Astrocyte of the hippocampus (primary cell): ENCODE measurements at regions not wholly inside any gene's neighbourhood (a gene's known extent, or its start where the extent isn't known, plus 50 kb on each side); places are given as distances from the start of the nearest gene placed in this dataset.

ENCODE experiments used
- DNase-seq: peaks from one replicate; pipeline ENCODE4 v3.0.0; 2011; ENCODE audit warnings: low read depth, low spot score

GRCh38 chr20:48358176-48359054, 469.4 kb downstream of the PREX1 start:
- DNase-seq, result no peak

DNA sequence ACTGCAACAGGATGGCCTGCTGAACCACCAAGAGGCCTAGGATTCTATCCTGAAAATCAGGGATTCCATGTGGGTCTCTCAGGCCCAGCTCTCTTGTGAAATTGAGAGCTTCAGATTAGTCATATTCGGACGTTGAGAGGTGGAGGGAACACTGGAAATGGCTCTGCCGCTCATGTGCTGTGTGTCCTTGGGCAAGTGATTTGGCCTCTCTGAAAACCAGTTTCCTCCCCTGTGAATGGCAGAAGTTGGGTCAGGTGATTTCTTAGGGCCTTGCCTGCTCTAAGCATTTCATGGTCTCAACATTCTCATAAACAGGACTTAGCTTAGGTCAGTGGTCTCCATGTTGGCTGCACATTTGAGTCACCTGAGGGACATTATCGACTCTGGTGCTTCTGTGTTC, 470.1 kb downstream of the PREX1 start:
- no peak for DNase-seq

DNA sequence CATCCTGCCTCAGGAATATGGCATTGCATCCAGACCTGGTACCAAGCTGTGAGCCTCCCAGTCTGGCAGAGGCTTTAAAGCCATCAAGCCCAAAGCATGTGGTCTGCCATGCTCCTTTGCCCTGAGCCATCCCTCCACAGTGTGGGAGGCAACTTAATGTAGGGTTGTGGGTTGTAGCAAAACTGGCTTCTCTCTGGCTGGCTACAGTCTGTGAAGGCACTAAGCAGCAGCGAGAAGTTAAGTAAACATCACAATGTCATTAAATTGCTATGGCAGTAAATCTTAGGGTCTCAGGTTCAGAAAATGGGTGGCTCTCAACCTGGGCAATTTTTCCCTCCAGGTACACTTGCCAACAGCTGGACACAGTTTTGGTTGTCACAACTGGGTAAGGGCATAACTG, 472.9 kb downstream of the PREX1 start:
- DNase-seq, result no peak

DNA sequence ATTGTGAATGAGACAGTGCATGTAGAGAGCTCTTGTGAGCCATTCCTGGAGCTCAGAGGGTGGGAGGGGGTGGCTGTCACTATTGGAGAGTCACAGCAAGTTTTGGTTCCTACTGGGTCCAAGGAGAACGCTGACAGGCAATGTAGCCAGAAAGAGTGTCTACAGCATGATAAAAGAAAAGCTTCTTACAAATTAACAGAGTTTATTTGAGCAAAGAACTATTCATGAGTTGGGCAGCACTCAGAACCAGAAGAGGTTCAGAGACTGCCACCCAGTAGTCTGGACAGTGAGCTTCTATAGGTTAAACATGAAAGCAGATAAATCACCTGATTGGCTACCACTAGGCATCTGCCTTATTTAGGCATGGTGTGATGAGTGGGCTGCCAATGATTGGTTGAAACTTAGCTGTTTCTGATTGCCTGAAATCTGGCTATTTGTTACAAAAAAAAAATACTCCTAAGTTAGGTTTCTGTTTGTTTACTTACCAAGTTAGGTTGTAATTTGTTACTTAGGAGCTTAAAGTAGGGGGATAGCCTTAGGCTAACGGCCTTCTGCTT, 473.4 kb downstream of the PREX1 start:
- no peak for DNase-seq

- no peak for DNase-seq
These were observed 475.2 kb downstream of the PREX1 start for GRCh38 chr20:48352628-48353027.

- DNase-seq, result no peak
These were observed 475.8 kb downstream of the PREX1 start for GRCh38 chr20:48352042-48352441.

GRCh38 chr20:48350313-48350988, 477.3 kb downstream of the PREX1 start:
- DNase-seq, result no peak

DNA sequence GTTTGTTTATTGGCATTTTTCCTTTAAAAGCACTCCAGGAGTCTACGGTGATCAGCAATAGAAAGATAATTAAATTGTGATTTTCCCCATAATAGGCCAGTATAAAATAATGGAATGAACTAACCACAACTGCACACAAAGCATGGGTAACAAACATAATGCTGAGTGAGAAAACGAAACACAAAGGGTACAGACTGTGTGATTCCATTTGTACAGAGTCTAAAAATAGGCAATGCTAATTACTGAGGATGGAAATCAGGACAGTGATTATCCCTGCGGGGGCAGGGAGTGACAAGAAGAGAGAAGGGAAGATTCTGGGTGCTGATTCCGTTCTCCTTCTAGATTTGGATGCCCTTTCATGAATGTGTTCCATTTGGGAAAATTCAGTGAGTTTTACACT, 478.1 kb downstream of the PREX1 start:
- DNase-seq, result no peak

- DNase-seq, result no peak
These were observed 479.8 kb downstream of the PREX1 start for GRCh38 chr20:48348022-48348421.

DNA sequence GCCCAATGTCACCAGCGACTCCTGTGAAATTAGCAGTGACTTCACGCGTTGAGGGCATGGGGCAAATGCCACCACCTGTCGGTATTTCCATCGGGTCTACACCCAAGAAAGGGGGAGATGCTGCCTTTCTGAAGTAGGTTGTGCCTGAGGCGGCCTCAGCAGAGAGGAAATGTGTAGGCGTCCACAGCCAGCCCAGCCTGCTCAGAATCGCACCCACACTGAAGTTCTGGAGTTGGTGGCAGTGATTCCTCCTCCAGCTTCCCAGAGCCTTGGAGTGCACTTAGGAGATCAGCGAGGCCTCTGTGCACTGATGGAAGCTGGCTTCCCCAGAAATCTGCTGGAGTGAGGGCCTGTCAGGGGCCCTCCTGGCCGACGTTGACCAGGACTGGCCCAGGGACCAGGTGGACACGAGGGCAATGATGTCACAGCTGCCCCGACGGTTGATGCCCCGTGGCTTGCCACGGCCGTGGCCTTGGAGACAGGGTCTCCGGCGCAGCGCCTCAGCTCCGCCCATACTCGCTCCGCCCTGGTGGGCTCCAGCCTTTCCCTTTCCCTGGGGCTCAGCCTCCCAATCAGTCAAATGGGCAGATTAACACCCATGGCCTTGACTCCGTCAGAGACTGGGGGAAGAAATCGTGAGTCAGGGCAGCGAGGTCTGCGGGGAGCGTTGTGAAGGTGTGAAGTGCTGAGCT, 484.8 kb downstream of the PREX1 start:
- DNase-seq, result no peak

DNA sequence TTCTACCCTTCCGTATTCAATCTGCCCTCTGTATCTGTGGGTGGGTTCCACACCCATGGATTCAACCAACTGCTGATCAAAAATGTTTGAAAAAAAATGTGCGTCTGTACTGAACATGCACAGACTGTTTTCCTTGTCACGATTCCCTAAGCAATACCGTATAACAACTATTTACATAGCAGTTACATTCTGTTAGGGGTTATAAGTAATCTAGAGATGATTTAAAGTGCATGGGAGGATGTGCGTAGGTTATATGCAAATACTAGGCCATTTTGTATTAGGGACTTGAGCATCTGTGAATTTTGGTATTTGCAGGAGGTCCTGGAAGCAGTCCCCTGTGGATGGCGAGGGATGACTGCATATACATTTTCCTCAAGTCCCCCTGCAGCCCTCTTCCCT, 486.9 kb downstream of the PREX1 start:
- no peak for DNase-seq

DNA sequence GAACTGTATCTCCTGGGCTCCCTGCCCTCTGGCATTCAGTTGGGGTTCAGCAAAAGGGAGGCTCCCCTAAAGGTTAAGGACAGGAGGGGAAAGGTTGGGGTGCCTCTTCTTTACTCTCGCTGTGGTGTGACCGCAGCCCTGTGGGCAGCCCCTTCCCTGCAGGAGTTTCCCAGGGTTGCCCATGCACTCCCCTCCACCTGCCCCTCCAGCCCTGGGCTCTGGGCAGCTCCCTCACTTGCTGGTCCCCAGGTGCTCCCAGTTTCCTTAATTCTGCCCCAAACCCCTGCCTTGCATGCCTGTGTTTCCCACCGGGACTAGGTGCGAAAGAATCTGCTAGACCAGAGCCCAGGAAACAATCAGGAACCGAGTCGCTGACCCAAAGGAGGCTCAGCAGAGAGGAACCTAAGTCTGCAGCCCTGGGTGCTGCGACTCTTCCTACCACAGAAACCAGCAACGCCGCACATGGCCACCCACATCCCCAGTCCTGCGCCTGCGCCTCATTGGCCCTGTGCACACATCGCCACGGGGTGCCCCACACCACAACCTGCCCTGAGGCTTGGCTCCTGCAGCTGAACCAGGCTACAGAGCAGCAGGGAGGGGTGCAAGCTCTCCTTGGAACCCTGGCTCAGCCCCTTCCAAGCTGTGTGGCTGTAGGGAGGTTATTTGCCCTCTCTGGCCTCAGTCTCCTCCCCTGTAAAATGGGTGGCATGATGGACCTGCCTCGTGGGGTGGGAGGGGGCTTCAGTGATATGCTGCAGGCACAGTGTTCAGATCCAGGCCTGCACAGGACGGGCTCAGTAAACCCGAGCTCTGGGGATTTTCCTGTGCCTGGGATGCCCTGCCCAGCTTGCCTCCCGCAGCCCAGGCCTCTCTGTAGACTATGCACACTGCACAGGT, 487.6 kb downstream of the PREX1 start:
- DNase-seq, result no peak

DNA sequence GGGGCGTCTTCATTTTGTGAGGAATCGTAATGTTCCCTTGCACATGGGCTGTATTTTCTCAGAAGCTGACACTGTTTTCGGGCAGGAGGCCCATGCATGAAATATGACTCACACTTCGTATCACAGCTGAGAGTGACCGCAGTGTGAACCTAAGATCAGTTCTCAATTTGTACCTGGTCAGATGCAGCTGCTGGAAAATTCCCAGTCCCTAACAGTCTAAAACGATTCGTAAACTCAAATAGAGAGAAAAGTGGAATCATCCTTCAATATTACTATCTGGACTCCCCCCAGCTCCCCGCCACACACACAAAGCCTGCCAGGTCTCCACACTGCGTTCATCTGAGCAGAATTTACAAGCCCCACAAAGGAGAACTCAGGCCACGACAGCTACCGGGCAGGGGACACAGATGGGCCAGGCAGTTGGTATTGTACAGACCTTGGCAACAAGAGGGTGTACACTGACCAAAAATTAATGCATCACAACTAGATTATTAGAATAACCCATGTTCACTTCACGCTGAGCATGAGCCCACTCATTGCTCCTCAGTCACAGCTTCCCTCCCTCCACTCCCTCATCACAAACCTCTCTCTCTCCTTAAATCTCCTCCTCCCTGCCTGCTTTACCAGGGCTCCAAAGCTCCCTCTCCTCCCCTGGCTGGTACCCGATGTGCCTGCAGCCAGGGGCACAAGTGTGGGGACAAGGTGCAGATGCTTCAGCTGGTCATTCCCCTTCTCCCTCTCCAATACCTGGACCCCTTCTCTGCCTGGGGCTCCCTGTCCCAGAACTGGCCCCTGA, 488.4 kb downstream of the PREX1 start:
- peak; percentile 90 for DNase-seq

GRCh38 chr20:48338717-48339116, 489.1 kb downstream of the PREX1 start:
- peak; percentile 84 for DNase-seq

DNA sequence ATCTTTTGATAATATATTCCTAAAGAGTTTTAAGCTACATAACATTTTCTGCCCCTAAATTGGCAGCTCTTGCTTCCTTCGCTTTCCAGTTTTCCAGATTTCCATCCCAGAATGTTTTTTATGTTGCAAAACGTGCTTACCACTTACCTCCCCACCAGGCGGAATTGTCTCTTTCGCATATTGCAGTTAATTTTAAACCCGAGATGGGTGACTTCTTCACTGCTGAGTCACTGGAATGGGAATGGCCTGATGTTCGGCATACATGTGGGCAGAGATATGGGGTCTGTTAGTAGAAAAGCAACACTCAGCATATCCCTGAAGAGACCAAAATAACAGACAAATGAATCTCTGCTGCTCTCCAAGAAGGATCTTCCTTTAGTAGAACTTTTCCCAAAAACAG, 491.2 kb downstream of the PREX1 start:
- DNase-seq, result no peak

GRCh38 chr20:48335308-48336050, 492.3 kb downstream of the PREX1 start:
- DNase-seq, result no peak

DNA sequence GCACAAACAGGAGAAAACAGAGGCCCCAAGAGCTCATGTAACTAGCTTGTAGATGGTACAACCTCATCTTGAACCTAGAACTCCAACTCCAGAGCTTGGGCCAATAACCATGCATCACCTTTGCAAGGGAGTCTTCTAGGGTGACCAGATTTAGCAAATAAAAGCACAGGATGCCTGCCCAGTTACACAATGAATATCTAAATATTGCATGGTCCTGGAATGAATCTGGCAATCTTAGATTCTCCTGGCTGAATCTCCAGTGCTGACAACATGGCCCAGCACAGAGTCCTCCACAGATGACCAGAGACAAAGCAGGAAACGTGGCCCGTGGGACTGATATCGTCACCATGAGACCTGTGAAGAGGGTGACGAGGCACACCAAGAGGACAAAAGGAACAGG, 494.1 kb downstream of the PREX1 start:
- no peak for DNase-seq

DNA sequence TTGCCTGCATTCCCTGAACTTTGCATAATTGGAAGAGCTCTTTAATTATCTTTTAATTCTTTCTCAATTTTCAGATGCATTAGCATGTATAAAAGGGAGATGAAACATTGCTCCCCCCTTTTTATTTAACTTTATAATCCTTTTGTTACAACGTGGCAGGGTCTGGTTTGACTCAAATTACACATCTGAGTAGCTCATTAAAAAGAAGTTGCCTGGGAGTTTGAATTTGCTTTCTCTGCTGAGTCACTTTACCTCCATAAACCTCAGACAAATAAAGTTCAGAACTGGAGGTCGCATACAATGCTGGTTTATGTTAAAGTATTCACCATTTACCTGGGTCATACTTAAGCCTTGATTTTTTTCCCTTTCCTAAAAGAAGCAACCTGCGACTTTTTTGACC, 495.2 kb downstream of the PREX1 start:
- DNase-seq, result peak; percentile 59

DNA sequence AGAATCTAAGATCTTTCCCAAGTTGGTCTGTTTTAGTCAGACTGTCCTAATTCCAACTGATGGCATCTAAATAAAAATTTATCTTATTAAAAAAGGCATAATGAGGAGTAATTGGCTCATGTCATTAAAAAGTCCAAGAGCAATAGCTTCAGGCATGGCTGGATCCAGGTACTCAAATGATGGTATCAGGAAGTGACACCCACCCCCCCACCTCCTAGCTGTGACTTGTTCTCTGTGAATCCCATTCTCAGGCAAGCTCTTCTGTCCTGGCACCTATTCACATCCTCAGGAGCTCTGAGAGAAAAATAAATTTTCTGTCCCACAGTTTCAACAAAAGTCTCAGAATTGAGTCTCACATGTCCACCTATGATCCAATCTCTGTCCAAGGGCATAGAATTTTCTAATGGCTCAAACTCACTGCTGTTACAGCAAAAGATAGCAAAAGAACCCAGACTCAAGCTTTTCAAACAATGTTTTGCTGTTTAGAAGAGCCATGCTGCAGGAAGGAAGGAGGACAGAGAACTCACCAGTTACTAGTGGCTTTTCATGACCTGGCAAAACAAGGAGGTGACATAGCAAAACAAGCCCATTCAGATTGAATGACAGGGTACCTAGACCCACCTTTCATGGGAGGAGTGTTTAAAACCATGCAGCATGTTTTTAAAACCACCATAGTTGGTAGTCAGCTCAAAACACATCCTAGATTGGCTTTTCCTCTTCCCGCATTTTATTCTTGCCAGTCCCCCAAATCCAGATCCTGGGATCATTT, 496.1 kb downstream of the PREX1 start:
- DNase-seq, result no peak
